Posterior cingulate gyrus (tissue), 11 donors: ENCODE measurements at regions not wholly inside any gene's neighbourhood (a gene's known extent, or its start where the extent isn't known, plus 50 kb on each side); places are given as distances from the start of the nearest gene placed in this dataset.

Source experiments
- DNase-seq, 10 donors: peaks; one replicate each; pipeline versions ENCODE4 v3.0.0 to v3.0.0-alpha.2; 2020 to 2021; ENCODE audit warnings: mixed read lengths in 3 of 10
- intact Hi-C: fragments of 100-400 bp; cut with DNase I; formaldehyde crosslinking; loops from one replicate; pipeline ENCODE4 v1.15.1; 2023

- intact Hi-C loops = no loop called here
- DNase-seq = no peak
These were observed 348.7 kb upstream of the EPHA3 start for GRCh38 chr3:88758676-88759075.

GRCh38 chr3:88767746-88768145, 339.7 kb upstream of the EPHA3 start:
- intact Hi-C loops = no loop called here
- DNase-seq = no peak

- DNase-seq = no peak
- intact Hi-C loops = no loop called here
These were observed 333.7 kb upstream of the EPHA3 start for GRCh38 chr3:88773766-88774165.

- intact Hi-C loops = no loop called here
- no peak for DNase-seq
These were observed 332.3 kb upstream of the EPHA3 start for GRCh38 chr3:88775026-88775690.

- intact Hi-C loops = no loop called here
- DNase-seq = no peak
These were observed 327.9 kb upstream of the EPHA3 start for GRCh38 chr3:88779482-88779881.

- no peak for DNase-seq
- intact Hi-C loops = no loop called here
These were observed 322.5 kb upstream of the EPHA3 start for GRCh38 chr3:88784925-88785324.

- no peak for DNase-seq
- intact Hi-C loops = no loop called here
These were observed 321.6 kb upstream of the EPHA3 start for GRCh38 chr3:88785841-88786240.

- intact Hi-C loops = no loop called here
- DNase-seq = no peak
These were observed 311.9 kb upstream of the EPHA3 start for GRCh38 chr3:88795503-88795902.

GRCh38 chr3:88807491-88808105, 299.8 kb upstream of the EPHA3 start:
- no peak for DNase-seq
- intact Hi-C loops = no loop called here

GRCh38 chr3:88809993-88810392, 297.4 kb upstream of the EPHA3 start:
- DNase-seq = no peak
- intact Hi-C loops = no loop called here

- no peak for DNase-seq
These were observed 297.0 kb upstream of the EPHA3 start for GRCh38 chr3:88810455-88810854.

GRCh38 chr3:88811096-88811495, 296.3 kb upstream of the EPHA3 start:
- intact Hi-C loops = no loop called here

More at GRCh38 chr3:88810455-88810854, 297.0 kb upstream of the EPHA3 start:
- intact Hi-C loops = no loop called here

GRCh38 chr3:88812576-88812975, 294.8 kb upstream of the EPHA3 start:
- intact Hi-C loops = no loop called here
- no peak for DNase-seq

More at GRCh38 chr3:88811096-88811495, 296.3 kb upstream of the EPHA3 start:
- no peak for DNase-seq

- intact Hi-C loops = no loop called here
- DNase-seq = no peak
These were observed 291.0 kb upstream of the EPHA3 start for GRCh38 chr3:88816445-88816844.

- intact Hi-C loops = no loop called here
- DNase-seq = no peak
These were observed 282.5 kb upstream of the EPHA3 start for GRCh38 chr3:88824666-88825564.

GRCh38 chr3:88828466-88828865, 279.0 kb upstream of the EPHA3 start:
- intact Hi-C loops = no loop called here
- no peak for DNase-seq

GRCh38 chr3:88852606-88853005, 254.8 kb upstream of the EPHA3 start:
- DNase-seq = no peak
- intact Hi-C loops = no loop called here

GRCh38 chr3:88863196-88863595, 244.2 kb upstream of the EPHA3 start:
- DNase-seq = no peak
- intact Hi-C loops = no loop called here

- intact Hi-C loops = no loop called here
- no peak for DNase-seq
These were observed 230.7 kb upstream of the EPHA3 start for GRCh38 chr3:88876724-88877123.

GRCh38 chr3:88879905-88880304, 227.5 kb upstream of the EPHA3 start:
- intact Hi-C loops = no loop called here
- DNase-seq = no peak

GRCh38 chr3:88882121-88882520, 225.3 kb upstream of the EPHA3 start:
- no peak for DNase-seq
- intact Hi-C loops = no loop called here
